K562 (cell line): ENCODE measurements at regions not wholly inside any gene's neighbourhood (a gene's known extent, or its start where the extent isn't known, plus 50 kb on each side); places are given as distances from the start of the nearest gene placed in this dataset.

Experiments used
- ATAC-seq: fragments of 200-7000 bp; cut with Tn5 transposase; 3 replicates; pipeline ENCODE4 v1.9.1; 2020; ENCODE audit warnings: moderate library complexity
- BruUV-seq: library from RNA; stranded (reverse); fragments of 400-500 nt; replicated peaks from 2 replicates; lab custom pipeline; 2021; lab: Mats Ljungman, UMichigan
- CTCF ChIA-PET: fragments of 300-600 bp; formaldehyde crosslinking; extraction: SDS; loops from one replicate; lab custom pipeline; 2021; ENCODE audit warnings: low intra/inter-chr PET ratio; lab: Yijun Ruan, JAX
- POLR2A ChIA-PET: fragments of 300-600, 350-650 bp; sonication (Branson Sonifier 250); formaldehyde crosslinking; extraction: SDS; loops from one replicate; lab custom pipeline; 2021; ENCODE audit warnings: antibody characterized with exemption, inconsistent platforms; lab: Yijun Ruan, JAX
- DNase-seq, 4 experiments: peaks; one replicate each; pipeline versions ENCODE4 v3.0.0 to v3.0.0-alpha.2; 2011 to 2018; ENCODE audit warnings: low spot score in 3 of 4, mixed read lengths in 3 of 4; ENCODE audit errors: extremely low read depth in 1 of 4
- FAIRE-seq: peaks from 2 replicates; lab custom pipeline; 2011; peaks lifted over from hg19 to GRCh38; lab: Jason Lieb, UNC
- H2AFZ ChIP-seq: 2 replicates; pipeline ENCODE4 v1.6.0; 2011; ENCODE audit warnings: low read depth, low read length, control low read depth, inconsistent platforms
- H3K27ac ChIP-seq: fragments of 200-600 bp; 3 replicates; pipeline ENCODE4 v1.8.0; 2011; ENCODE audit warnings: low read depth, mild to moderate bottlenecking, control low read depth, inconsistent platforms, low read length, moderate library complexity, mixed read lengths; ENCODE audit errors: extremely low read depth
- H3K27me3 ChIP-seq, 2 experiments: fragments of 300-600 bp in 1 of 2; 2 replicates in 1 of 2; 3 replicates in 1 of 2; pipeline versions ENCODE4 v1.6.0 to v1.8.0; 2011; ENCODE audit warnings: inconsistent platforms in 2 of 2, low read length in 2 of 2, mild to moderate bottlenecking in 1 of 2, mixed read lengths in 1 of 2, moderate library complexity in 1 of 2; ENCODE audit not compliant: control insufficient read depth in 2 of 2, insufficient read depth in 2 of 2
- H3K36me3 ChIP-seq: fragments of 300-600 bp; 3 replicates; pipeline ENCODE4 v1.8.0; 2011; ENCODE audit warnings: mild to moderate bottlenecking, low read length, inconsistent platforms; ENCODE audit not compliant: control insufficient read depth, insufficient read depth
- H3K4me1 ChIP-seq, 2 experiments: fragments of 200-600 bp in 1 of 2; replicated peaks in 1 of 2; 2 replicates in 1 of 2; 3 replicates in 1 of 2; pipeline versions ENCODE4 v1.5.1 to v1.8.0; 2011; ENCODE audit warnings: inconsistent platforms in 2 of 2, low read length in 2 of 2, mild to moderate bottlenecking in 1 of 2, mixed read lengths in 1 of 2, moderate library complexity in 1 of 2; ENCODE audit not compliant: control insufficient read depth in 2 of 2, insufficient read depth in 2 of 2
- H3K4me2 ChIP-seq: 2 replicates; pipeline ENCODE4 v1.6.1; 2011; ENCODE audit warnings: low read length, control low read depth, inconsistent platforms, mixed read lengths; ENCODE audit not compliant: insufficient read depth
- H3K4me3 ChIP-seq: fragments of 200-600 bp; sonication (generic), shearing (Covaris generic); 2 replicates; pipeline ENCODE4 v1.5.1; 2016; ENCODE audit warnings: control low read depth, inconsistent platforms
- H3K79me2 ChIP-seq: fragments of 200-600 bp; 3 replicates; pipeline ENCODE4 v1.8.0; 2011; ENCODE audit warnings: low read length, inconsistent platforms; ENCODE audit not compliant: control insufficient read depth, insufficient read depth
- H3K9ac ChIP-seq, 2 experiments: 2 replicates each; pipeline versions ENCODE4 v1.6.0 to v1.6.1; 2011; ENCODE audit warnings: low read depth in 2 of 2, low read length in 2 of 2, control low read depth in 1 of 2, inconsistent platforms in 1 of 2, mild to moderate bottlenecking in 1 of 2, mixed read lengths in 1 of 2; ENCODE audit not compliant: insufficient read depth in 1 of 2
- H3K9me1 ChIP-seq: one replicate; pipeline ENCODE4 v1.6.0; 2011; ENCODE audit warnings: inconsistent platforms, mild to moderate bottlenecking, low read length, moderate library complexity; ENCODE audit not compliant: control insufficient read depth, insufficient read depth
- H3K9me3 ChIP-seq: replicated peaks from 2 replicates; pipeline ENCODE4 v1.5.1; 2011; ENCODE audit warnings: low read depth, low read length, inconsistent platforms; ENCODE audit not compliant: control insufficient read depth, insufficient read depth
- H4K20me1 ChIP-seq: replicated peaks from 2 replicates; pipeline ENCODE4 v1.6.1; 2011; ENCODE audit warnings: low read length, inconsistent platforms, mixed read lengths; ENCODE audit not compliant: control insufficient read depth, insufficient read depth
- BCLAF1 ChIP-seq, 2 experiments: fragments of 450-650 bp in 1 of 2; IDR thresholded peaks; 2 replicates each; pipeline ENCODE4 v1.6.1; 2011 to 2017; ENCODE audit warnings: low read depth in 2 of 2, antibody characterized with exemption in 1 of 2, borderline replicate concordance in 1 of 2, low read length in 1 of 2, mild to moderate bottlenecking in 1 of 2, mixed read lengths in 1 of 2; ENCODE audit not compliant: control insufficient read depth in 1 of 2
- ELF4 ChIP-seq: fragments of 450-650 bp; formaldehyde crosslinking; IDR thresholded peaks from 2 replicates; pipeline ENCODE4 v1.4.0; 2022; ENCODE audit warnings: missing genetic modification characterization
- ETS1 ChIP-seq: conservative IDR thresholded peaks from 2 replicates; pipeline ENCODE4 v1.6.1; 2011; ENCODE audit warnings: low read depth, mild to moderate bottlenecking, low read length; ENCODE audit not compliant: control insufficient read depth
- HMG20A ChIP-seq: fragments of 450-650 bp; formaldehyde crosslinking; conservative IDR thresholded peaks from 2 replicates; pipeline ENCODE4 v1.4.0; 2020; ENCODE audit warnings: mild to moderate bottlenecking, mixed read lengths
- PATZ1 ChIP-seq: fragments of 250-450 bp; sonication (Bioruptor Pico); IDR thresholded peaks from 2 replicates; pipeline ENCODE4 v1.5.0; 2020; ENCODE audit warnings: mild to moderate bottlenecking, borderline replicate concordance
- TGIF2 ChIP-seq: sonication (generic); formaldehyde crosslinking; IDR thresholded peaks from 2 replicates; pipeline ENCODE4 v1.8.1; 2022; ENCODE audit warnings: mild to moderate bottlenecking, missing genetic modification reagents, moderate library complexity
- UBTF ChIP-seq, 2 experiments: IDR thresholded peaks; 2 replicates each; pipeline ENCODE4 v1.6.1; 2012; ENCODE audit warnings: improper control_type of control experiment in 2 of 2, low read depth in 2 of 2, low read length in 2 of 2, borderline replicate concordance in 1 of 2
- YY1 ChIP-seq, 3 experiments: IDR thresholded peaks; 2 replicates each; pipeline ENCODE4 v1.6.1; 2011; ENCODE audit warnings: low read length in 2 of 3, mild to moderate bottlenecking in 2 of 3, moderate library complexity in 2 of 3, borderline replicate concordance in 1 of 3, control low read depth in 1 of 3, low read depth in 1 of 3; ENCODE audit not compliant: insufficient read depth in 3 of 3, insufficient replicate concordance in 2 of 3, control insufficient read depth in 1 of 3, insufficient read length in 1 of 3; ENCODE audit errors: extremely low read depth in 1 of 3
- ZNF197 ChIP-seq: fragments of 200-800 bp; sonication (Bioruptor generic); IDR thresholded peaks from 2 replicates; pipeline ENCODE4 v1.6.1; 2016; ENCODE audit warnings: low read depth, missing genetic modification characterization, missing compliant biosample characterization
- ZNF583 ChIP-seq: fragments of 250-450 bp; sonication (Bioruptor Pico); IDR thresholded peaks from 2 replicates; pipeline ENCODE4 v1.4.0; 2020
- ZNF766 ChIP-seq: fragments of 200-800 bp; sonication (Bioruptor generic); conservative IDR thresholded peaks from 2 replicates; pipeline ENCODE4 v1.6.1; 2016; ENCODE audit warnings: missing genetic modification characterization, missing compliant biosample characterization
- WGBS: fragments of 100-300 bp; shearing (Covaris generic); methylation state at CpG from one replicate; pipeline ENCODE4 v1.1.6; 2016; ENCODE audit warnings: low coverage, mixed read lengths; ENCODE audit not compliant: insufficient coverage; ENCODE audit errors: missing lambda C conversion rate; 5-methylcytosine and 5-hydroxymethylcytosine counted together
- in situ Hi-C: fragments of 300-500 bp; cut with MboI; formaldehyde crosslinking; loops from 4 replicates; pipeline ENCODE4 v1.15.0; 2018; ENCODE audit warnings: inconsistent platforms, mixed read lengths
- intact Hi-C: fragments of 100-400 bp; cut with micrococcal nuclease; formaldehyde crosslinking; loops from 2 replicates; pipeline ENCODE4 v1.14.2; 2022

- POLR2A ChIA-PET = interaction anchor here (1.1 kb wide), 1 partner anchor 17 kb away, joined by 4 read pairs; no protein-coding TSS in a partner anchor
- no peak overlapping the region for H3K4me2 ChIP-seq
- 0% methylated on average over 2 of the region's 2 CpGs for WGBS
These were observed 97.6 kb upstream of the C1GALT1C1 start for GRCh38 chrX:120727452-120727851.

More at GRCh38 chrX:120727452-120727851, 97.6 kb upstream of the C1GALT1C1 start:
- intact Hi-C loops = no loop called here
- no peak for DNase-seq
- no peak overlapping the region for H3K4me3 ChIP-seq
- no peaks in the 10 kb centered on the region for H3K36me3 ChIP-seq
- no peaks in the 10 kb centered on the region for H3K4me1 ChIP-seq
- ATAC-seq = no peak
- H3K27me3 ChIP-seq = no peaks in the 10 kb centered on the region; a peak in 1 of 5 replicates
- FAIRE-seq = no peak
- no peaks in the 10 kb centered on the region for H3K9me1 ChIP-seq
- H2AFZ ChIP-seq = no peak overlapping the region
- H3K9me3 ChIP-seq = no peaks in the 10 kb centered on the region
- no peak overlapping the region for H3K27ac ChIP-seq
- H3K79me2 ChIP-seq = no peaks in the 10 kb centered on the region
- no peak overlapping the region for H3K9ac ChIP-seq
- no peak for TF ChIP-seq TGIF2 (CRISPR knock-in tag)
- TF ChIP-seq ZNF583 (CRISPR knock-in tag) = no peak
- no peak for TF ChIP-seq PATZ1 (CRISPR knock-in tag)
- no peak for TF ChIP-seq ETS1
- no peak for TF ChIP-seq YY1 (IDR thresholded peaks at IDR 0.05; ENCODE audit: borderline replicate concordance in 1 of 3, control insufficient read depth in 1 of 3, extremely low read depth in 1 of 3, insufficient read depth in 3 of 3, insufficient read length in 1 of 3, insufficient replicate concordance in 2 of 3, low read depth in 1 of 3, low read length in 2 of 3)
- TF ChIP-seq UBTF (IDR thresholded peaks at IDR 0.05; ENCODE audit: borderline replicate concordance in 1 of 2, low read depth in 2 of 2, low read length in 2 of 2) = no peak
- TF ChIP-seq BCLAF1 (IDR thresholded peaks at IDR 0.05; ENCODE audit: borderline replicate concordance in 1 of 2, control insufficient read depth in 1 of 2, low read depth in 2 of 2, low read length in 1 of 2) = no peak
- no peak for TF ChIP-seq HMG20A (CRISPR knock-in tag)
- TF ChIP-seq ZNF197 = no peak
- no peak for TF ChIP-seq ELF4 (CRISPR knock-in tag)
- TF ChIP-seq ZNF766 = no peak
- TF ChIP-seq, all 486 proteins: peak for 0
- no TSS peak for BruUV-seq
- in situ Hi-C loops = no loop called here
- CTCF ChIA-PET = no interaction called here
- no peaks in the 10 kb centered on the region for H4K20me1 ChIP-seq
